ENCODE measurements at regions not wholly inside any gene's neighbourhood (a gene's known extent, or its start where the extent isn't known, plus 50 kb on each side); places are given as distances from the start of the nearest gene placed in this dataset.

DNA sequence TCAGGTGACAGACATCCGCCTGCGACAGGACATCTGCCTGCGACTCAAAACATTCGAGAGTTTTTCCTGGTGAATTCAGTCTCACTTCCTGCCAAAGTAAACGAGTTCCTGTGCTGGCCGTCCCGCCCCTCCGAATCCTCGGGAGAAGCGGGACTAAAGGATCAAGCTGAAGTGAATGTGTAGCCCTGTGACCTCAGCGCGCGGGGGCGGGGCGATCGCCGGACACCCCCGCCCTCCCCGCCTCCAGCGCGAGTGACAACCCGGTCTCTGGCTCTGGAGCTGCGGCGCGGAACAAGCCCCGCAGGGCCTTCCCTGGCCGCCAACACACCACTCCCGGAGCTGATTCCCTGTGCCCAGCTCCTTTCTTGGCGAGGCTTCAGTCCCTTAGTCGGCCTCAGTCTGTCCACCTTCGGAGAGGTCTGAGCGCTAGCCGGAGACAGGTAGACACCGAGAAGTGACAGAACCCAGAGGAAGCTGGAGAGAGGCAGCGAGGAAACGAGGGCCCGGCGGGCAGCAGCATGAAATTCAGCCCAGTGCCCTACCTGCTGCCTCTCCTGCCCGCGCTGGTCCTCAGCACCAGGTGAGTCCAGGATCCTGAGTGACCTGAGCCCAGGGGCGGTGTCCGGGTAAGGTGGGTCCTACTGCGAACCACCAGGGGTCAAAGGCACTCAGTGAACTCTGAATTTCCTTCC lies 766.4 kb upstream of the LUZP2 start:
- TF ChIP-seq, protein P1, sequence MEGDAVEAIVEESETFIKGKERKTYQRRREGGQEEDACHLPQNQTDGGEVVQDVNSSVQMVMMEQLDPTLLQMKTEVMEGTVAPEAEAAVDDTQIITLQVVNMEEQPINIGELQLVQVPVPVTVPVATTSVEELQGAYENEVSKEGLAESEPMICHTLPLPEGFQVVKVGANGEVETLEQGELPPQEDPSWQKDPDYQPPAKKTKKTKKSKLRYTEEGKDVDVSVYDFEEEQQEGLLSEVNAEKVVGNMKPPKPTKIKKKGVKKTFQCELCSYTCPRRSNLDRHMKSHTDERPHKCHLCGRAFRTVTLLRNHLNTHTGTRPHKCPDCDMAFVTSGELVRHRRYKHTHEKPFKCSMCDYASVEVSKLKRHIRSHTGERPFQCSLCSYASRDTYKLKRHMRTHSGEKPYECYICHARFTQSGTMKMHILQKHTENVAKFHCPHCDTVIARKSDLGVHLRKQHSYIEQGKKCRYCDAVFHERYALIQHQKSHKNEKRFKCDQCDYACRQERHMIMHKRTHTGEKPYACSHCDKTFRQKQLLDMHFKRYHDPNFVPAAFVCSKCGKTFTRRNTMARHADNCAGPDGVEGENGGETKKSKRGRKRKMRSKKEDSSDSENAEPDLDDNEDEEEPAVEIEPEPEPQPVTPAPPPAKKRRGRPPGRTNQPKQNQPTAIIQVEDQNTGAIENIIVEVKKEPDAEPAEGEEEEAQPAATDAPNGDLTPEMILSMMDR (optimal IDR thresholded peaks at IDR 0.05 in 1 of 3, IDR thresholded peaks at IDR 0.05 in 1 of 3, conservative IDR thresholded peaks at IDR 0.05 in 1 of 3; ENCODE audit: extremely low read depth in 1 of 3, insufficient read depth in 2 of 3, low read length in 3 of 3): no peak
- TF ChIP-seq EZH2 (IDR thresholded peaks at IDR 0.05; ENCODE audit: low read length): no peak
